Keratinocyte (primary cell): ENCODE measurements at regions not wholly inside any gene's neighbourhood (a gene's known extent, or its start where the extent isn't known, plus 50 kb on each side); places are given as distances from the start of the nearest gene placed in this dataset.

Source experiments
- CTCF ChIP-seq, 3 experiments: IDR thresholded peaks in 1 of 3; conservative IDR thresholded peaks in 1 of 3; optimal IDR thresholded peaks in 1 of 3; 2 replicates in 2 of 3; 3 replicates in 1 of 3; pipeline versions ENCODE3 to v1.5.1; 2011; ENCODE audit warnings: low read length in 3 of 3, mild to moderate bottlenecking in 3 of 3, moderate library complexity in 2 of 3, control low read depth in 1 of 3, inconsistent platforms in 1 of 3; ENCODE audit not compliant: insufficient read depth in 2 of 3; ENCODE audit errors: extremely low read depth in 1 of 3
- EZH2 ChIP-seq: IDR thresholded peaks from one replicate; pipeline ENCODE4 v1.6.1; 2012; ENCODE audit warnings: inconsistent platforms, mild to moderate bottlenecking, low read length, moderate library complexity

- TF ChIP-seq EZH2 (no peak), CTCF (optimal IDR thresholded peaks at IDR 0.05 in 1 of 3, IDR thresholded peaks at IDR 0.05 in 1 of 3, conservative IDR thresholded peaks at IDR 0.05 in 1 of 3; ENCODE audit: extremely low read depth in 1 of 3, insufficient read depth in 2 of 3, low read length in 3 of 3) (no peak)
Observed at GRCh38 chr3:3683261-3683660, 116.0 kb upstream of the LRRN1 start.
